Fibroblast of gingiva (primary cell): ENCODE measurements at regions not wholly inside any gene's neighbourhood (a gene's known extent, or its start where the extent isn't known, plus 50 kb on each side); places are given as distances from the start of the nearest gene placed in this dataset.
A peak's percentile ranks its signal among the peaks of the same experiment; 100 is the strongest.
"Not testable (repeated sequence)": the region's sequence is repeated elsewhere in the genome, so short reads cannot be mapped to it uniquely, and the experiment has no call there.

Experiments used
- DNase-seq: peaks from one replicate; pipeline ENCODE4 v3.0.0-alpha.2; 2011; ENCODE audit warnings: low read depth

- no peak for DNase-seq
Measured at GRCh38 chr4:66032571-66032970, 362.3 kb upstream of the EPHA5 start.

GRCh38 chr4:66028668-66029067 lies 358.4 kb upstream of the EPHA5 start:
- DNase-seq = no peak

- DNase-seq = no peak
Measured at GRCh38 chr4:66023061-66023460, 352.8 kb upstream of the EPHA5 start.

- DNase-seq = peak; percentile 1
Measured at GRCh38 chr4:66017671-66018070, 347.4 kb upstream of the EPHA5 start.

- DNase-seq = no peak
Measured at GRCh38 chr4:66016240-66016639, 346.0 kb upstream of the EPHA5 start.

- no peak for DNase-seq
Measured at GRCh38 chr4:66014146-66014765, 344.0 kb upstream of the EPHA5 start.

- DNase-seq = peak; percentile 8
Measured at GRCh38 chr4:66000510-66001117, 330.3 kb upstream of the EPHA5 start.

GRCh38 chr4:65999518-65999871 lies 329.2 kb upstream of the EPHA5 start:
- no peak for DNase-seq

GRCh38 chr4:65998807-65999517 lies 328.7 kb upstream of the EPHA5 start:
- not testable (repeated sequence) for DNase-seq

GRCh38 chr4:65983061-65983460 lies 312.8 kb upstream of the EPHA5 start:
- DNase-seq = peak; percentile 4

GRCh38 chr4:65976287-65976686 lies 306.0 kb upstream of the EPHA5 start:
- DNase-seq = no peak

- no peak for DNase-seq
Measured at GRCh38 chr4:65973186-65973585, 302.9 kb upstream of the EPHA5 start.

- no peak for DNase-seq
Measured at GRCh38 chr4:65971686-65972085, 301.4 kb upstream of the EPHA5 start.

- no peak for DNase-seq
Measured at GRCh38 chr4:65968831-65969558, 298.7 kb upstream of the EPHA5 start.

GRCh38 chr4:65960751-65961150 lies 290.5 kb upstream of the EPHA5 start:
- DNase-seq = no peak

GRCh38 chr4:65954416-65954815 lies 284.1 kb upstream of the EPHA5 start:
- no peak for DNase-seq

GRCh38 chr4:65951177-65951576 lies 280.9 kb upstream of the EPHA5 start:
- no peak for DNase-seq

- DNase-seq = peak; percentile 31
Measured at GRCh38 chr4:65943076-65943475, 272.8 kb upstream of the EPHA5 start.

GRCh38 chr4:65924843-65925242 lies 254.6 kb upstream of the EPHA5 start:
- no peak for DNase-seq

GRCh38 chr4:65923616-65924015 lies 253.3 kb upstream of the EPHA5 start:
- DNase-seq = no peak

GRCh38 chr4:65921180-65921579 lies 250.9 kb upstream of the EPHA5 start:
- no peak for DNase-seq

- DNase-seq = no peak
Measured at GRCh38 chr4:65918872-65919271, 248.6 kb upstream of the EPHA5 start.

- DNase-seq = no peak
Measured at GRCh38 chr4:65918212-65918611, 247.9 kb upstream of the EPHA5 start.
